ENCODE measurements at regions not wholly inside any gene's neighbourhood (a gene's known extent, or its start where the extent isn't known, plus 50 kb on each side); places are given as distances from the start of the nearest gene placed in this dataset.
"Not testable (repeated sequence)": the region's sequence is repeated elsewhere in the genome, so short reads cannot be mapped to it uniquely, and the experiment has no call there.

GRCh38 chr14:49057838-49058510 is 528.2 kb downstream of the RPS29 start:
- H3K36me3 Mint-ChIP-seq (ENCODE audit: low read depth): no peaks in the 10 kb centered on the region
- H3K27me3 Mint-ChIP-seq (ENCODE audit: low read depth): peaks cover 2% of the 10 kb centered on the region
- CTCF ChIA-PET: no interaction called here
- no peak for DNase-seq
- no peaks in the 10 kb centered on the region for H3K4me1 Mint-ChIP-seq (ENCODE audit: low read depth)
- H3K27ac Mint-ChIP-seq: no peak overlapping the region
- H3K4me3 Mint-ChIP-seq: no peak overlapping the region
- H3K9me3 Mint-ChIP-seq: no peaks in the 10 kb centered on the region
- intact Hi-C loops (cut with micrococcal nuclease): no loop called here

- no peak overlapping the region for H3K27ac Mint-ChIP-seq
- no peaks in the 10 kb centered on the region for H3K4me1 Mint-ChIP-seq (ENCODE audit: low read depth)
- no peak overlapping the region for H3K4me3 Mint-ChIP-seq
- no peaks in the 10 kb centered on the region for H3K36me3 Mint-ChIP-seq (ENCODE audit: low read depth)
- H3K27me3 Mint-ChIP-seq (ENCODE audit: low read depth): peaks cover 3% of the 10 kb centered on the region
- H3K9me3 Mint-ChIP-seq: no peaks in the 10 kb centered on the region
- no peak for DNase-seq
- intact Hi-C loops (cut with micrococcal nuclease): no loop called here
- CTCF ChIA-PET: no interaction called here
Measured at GRCh38 chr14:49056021-49056420, 530.2 kb downstream of the RPS29 start.

GRCh38 chr14:49052521-49052920 is 533.7 kb downstream of the RPS29 start:
- Mint-ChIP-seq H3K27me3 (ENCODE audit: low read depth) (peaks cover 3% of the 10 kb centered on the region), H3K4me1 (ENCODE audit: low read depth) (no peaks in the 10 kb centered on the region), H3K9me3 (peaks cover 2% of the 10 kb centered on the region), H3K4me3 (no peak overlapping the region), H3K27ac (no peak overlapping the region), H3K36me3 (ENCODE audit: low read depth) (no peaks in the 10 kb centered on the region)
- DNase-seq: no peak
- CTCF ChIA-PET: interaction anchor here (0.9 kb wide), 1 partner anchor 17 kb away, joined by 3 read pairs; no protein-coding TSS in a partner anchor
- intact Hi-C loops (cut with micrococcal nuclease): no loop called here

GRCh38 chr14:49051328-49052060 is 534.7 kb downstream of the RPS29 start:
- CTCF ChIA-PET: no interaction called here
- peaks cover 3% of the 10 kb centered on the region for H3K27me3 Mint-ChIP-seq (ENCODE audit: low read depth)
- DNase-seq: no peak
- H3K9me3 Mint-ChIP-seq: peaks cover 2% of the 10 kb centered on the region
- H3K27ac Mint-ChIP-seq: no peak overlapping the region
- intact Hi-C loops (cut with micrococcal nuclease): no loop called here
- H3K4me1 Mint-ChIP-seq (ENCODE audit: low read depth): no peaks in the 10 kb centered on the region
- H3K4me3 Mint-ChIP-seq: no peak overlapping the region
- no peaks in the 10 kb centered on the region for H3K36me3 Mint-ChIP-seq (ENCODE audit: low read depth)

GRCh38 chr14:49050822-49051221 is 535.4 kb downstream of the RPS29 start:
- Mint-ChIP-seq H3K9me3 (peaks cover 2% of the 10 kb centered on the region), H3K4me3 (no peak overlapping the region), H3K4me1 (ENCODE audit: low read depth) (no peaks in the 10 kb centered on the region), H3K27ac (no peak overlapping the region), H3K36me3 (ENCODE audit: low read depth) (no peaks in the 10 kb centered on the region), H3K27me3 (ENCODE audit: low read depth) (peaks cover 3% of the 10 kb centered on the region)
- intact Hi-C loops (cut with micrococcal nuclease): no loop called here
- CTCF ChIA-PET: no interaction called here
- DNase-seq: no peak

- Mint-ChIP-seq H3K36me3 (ENCODE audit: low read depth) (no peaks in the 10 kb centered on the region), H3K4me3 (no peak overlapping the region), H3K9me3 (peaks cover 2% of the 10 kb centered on the region), H3K27ac (no peak overlapping the region), H3K4me1 (ENCODE audit: low read depth) (no peaks in the 10 kb centered on the region), H3K27me3 (ENCODE audit: low read depth) (peaks cover 3% of the 10 kb centered on the region)
- intact Hi-C loops (cut with micrococcal nuclease): no loop called here
- CTCF ChIA-PET: no interaction called here
- no peak for DNase-seq
Measured at GRCh38 chr14:49049711-49050110, 536.5 kb downstream of the RPS29 start.

DNA sequence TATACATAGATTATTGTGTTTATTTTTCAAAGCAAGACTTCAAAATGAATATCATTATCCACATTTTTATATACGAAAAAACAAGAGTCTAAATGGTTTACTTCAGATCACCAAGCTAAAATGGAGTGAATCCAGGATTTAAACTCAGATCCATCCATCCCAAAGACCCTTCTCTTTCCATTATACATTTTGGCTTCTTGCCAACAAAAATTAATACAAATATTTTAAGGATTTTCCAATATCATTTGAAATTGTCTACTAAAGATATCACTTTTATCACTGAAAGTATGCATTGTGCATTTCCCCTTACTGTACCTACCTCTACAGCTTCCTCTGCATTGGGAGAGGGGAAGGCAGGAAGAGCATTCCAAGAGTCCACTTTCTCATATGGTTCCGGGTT is 541.2 kb downstream of the RPS29 start:
- CTCF ChIA-PET: no interaction called here
- DNase-seq: no peak
- Mint-ChIP-seq H3K36me3 (ENCODE audit: low read depth) (no peaks in the 10 kb centered on the region), H3K9me3 (no peaks in the 10 kb centered on the region), H3K4me3 (no peak overlapping the region), H3K4me1 (ENCODE audit: low read depth) (no peaks in the 10 kb centered on the region), H3K27me3 (ENCODE audit: low read depth) (no peaks in the 10 kb centered on the region), H3K27ac (no peak overlapping the region)
- intact Hi-C loops (cut with micrococcal nuclease): loop anchor here (5.0 kb wide), 1 partner anchor 127 kb away; no protein-coding TSS in a partner anchor

DNA sequence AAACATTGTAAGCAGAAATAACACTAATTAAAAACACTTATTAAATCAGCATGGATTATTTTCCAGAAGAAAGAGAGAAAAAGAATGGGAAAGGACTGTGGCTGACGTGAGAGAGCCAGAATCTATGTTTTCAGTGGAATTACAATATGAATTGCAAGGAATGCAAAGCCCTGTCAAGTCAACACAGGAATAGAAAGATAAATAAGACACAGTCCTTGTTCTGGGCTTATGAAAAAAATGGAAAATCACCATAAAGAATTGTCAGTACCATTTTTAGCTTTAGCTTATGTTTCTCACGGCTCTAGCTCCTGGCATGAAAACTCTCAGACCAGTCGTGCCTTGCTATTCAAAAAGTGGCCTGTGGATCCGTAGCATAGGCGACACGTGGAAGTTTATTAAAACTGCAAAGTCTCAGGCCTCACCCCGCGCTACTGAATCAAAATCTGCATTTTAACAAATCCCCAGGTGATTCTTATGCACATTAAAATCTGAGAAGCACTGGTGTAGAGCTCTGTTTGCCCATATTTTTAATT is 549.1 kb downstream of the RPS29 start:
- Mint-ChIP-seq H3K4me1 (ENCODE audit: low read depth) (no peaks in the 10 kb centered on the region), H3K36me3 (ENCODE audit: low read depth) (no peaks in the 10 kb centered on the region), H3K4me3 (no peak overlapping the region), H3K9me3 (no peaks in the 10 kb centered on the region), H3K27ac (no peak overlapping the region), H3K27me3 (ENCODE audit: low read depth) (no peaks in the 10 kb centered on the region)
- CTCF ChIA-PET: no interaction called here
- intact Hi-C loops (cut with micrococcal nuclease): no loop called here
- DNase-seq: no peak

DNA sequence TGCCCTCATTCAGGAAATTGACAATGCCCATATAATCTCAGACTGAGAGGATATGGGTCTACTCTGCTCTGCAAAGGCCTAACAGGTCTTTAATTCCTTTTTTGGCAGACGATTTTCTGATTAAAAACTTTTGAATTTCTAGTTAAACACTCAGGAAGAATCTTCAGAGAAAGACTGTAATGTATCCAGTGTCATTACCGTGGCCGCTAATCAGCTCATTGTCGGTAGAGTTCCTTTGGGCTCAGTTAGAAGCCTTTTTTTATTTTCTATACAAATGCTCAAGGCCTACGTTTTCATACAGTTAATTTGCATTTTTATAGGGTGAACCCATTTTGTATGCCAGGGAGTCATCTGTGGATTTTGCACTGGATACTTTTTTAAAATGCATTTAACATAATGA is 549.9 kb downstream of the RPS29 start:
- no peaks in the 10 kb centered on the region for H3K4me1 Mint-ChIP-seq (ENCODE audit: low read depth)
- no peaks in the 10 kb centered on the region for H3K36me3 Mint-ChIP-seq (ENCODE audit: low read depth)
- intact Hi-C loops (cut with micrococcal nuclease): no loop called here
- CTCF ChIA-PET: interaction anchor here (1.2 kb wide), 1 partner anchor 16 kb away, joined by 3 read pairs; no protein-coding TSS in a partner anchor
- H3K4me3 Mint-ChIP-seq: no peak overlapping the region
- DNase-seq: no peak
- H3K27ac Mint-ChIP-seq: no peak overlapping the region
- H3K27me3 Mint-ChIP-seq (ENCODE audit: low read depth): no peaks in the 10 kb centered on the region
- H3K9me3 Mint-ChIP-seq: no peaks in the 10 kb centered on the region

- H3K27me3 Mint-ChIP-seq (ENCODE audit: low read depth): no peaks in the 10 kb centered on the region
- no peak overlapping the region for H3K4me3 Mint-ChIP-seq
- H3K36me3 Mint-ChIP-seq (ENCODE audit: low read depth): no peaks in the 10 kb centered on the region
- H3K4me1 Mint-ChIP-seq (ENCODE audit: low read depth): no peaks in the 10 kb centered on the region
- no peaks in the 10 kb centered on the region for H3K9me3 Mint-ChIP-seq
- CTCF ChIA-PET: no interaction called here
- H3K27ac Mint-ChIP-seq: no peak overlapping the region
- intact Hi-C loops (cut with micrococcal nuclease): no loop called here
- DNase-seq: no peak
Measured at GRCh38 chr14:49033131-49033530, 553.0 kb downstream of the RPS29 start.

DNA sequence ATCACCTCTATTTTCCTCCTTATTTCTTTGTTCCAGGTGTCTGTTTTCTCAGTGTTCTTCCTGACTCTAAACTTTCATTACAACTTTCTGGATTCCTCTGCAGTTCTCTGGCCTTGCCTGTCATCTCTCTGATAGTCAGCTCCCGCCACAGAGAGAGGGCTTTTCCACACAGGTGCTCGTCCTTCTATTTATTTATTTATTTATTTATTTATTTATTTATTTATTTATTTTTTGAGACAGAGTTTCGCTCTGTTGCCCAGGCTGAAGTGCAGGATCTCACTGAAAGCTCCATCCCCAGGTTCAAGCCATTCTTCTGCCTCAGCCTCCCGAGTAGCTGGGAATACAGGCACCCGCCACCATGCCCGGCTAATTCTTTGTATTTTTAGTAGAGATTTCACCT is 554.5 kb downstream of the RPS29 start:
- DNase-seq; H3K36me3 Mint-ChIP-seq (ENCODE audit: low read depth); H3K9me3 Mint-ChIP-seq; H3K4me3 Mint-ChIP-seq; H3K27ac Mint-ChIP-seq; CTCF ChIA-PET; H3K27me3 Mint-ChIP-seq (ENCODE audit: low read depth); intact Hi-C loops (cut with micrococcal nuclease); H3K4me1 Mint-ChIP-seq (ENCODE audit: low read depth): not testable (repeated sequence)

- Mint-ChIP-seq H3K36me3 (ENCODE audit: low read depth) (no peaks in the 10 kb centered on the region), H3K9me3 (no peaks in the 10 kb centered on the region), H3K27me3 (ENCODE audit: low read depth) (no peaks in the 10 kb centered on the region), H3K4me1 (ENCODE audit: low read depth) (no peaks in the 10 kb centered on the region), H3K27ac (no peak overlapping the region), H3K4me3 (no peak overlapping the region)
- CTCF ChIA-PET: no interaction called here
- no peak for DNase-seq
- intact Hi-C loops (cut with micrococcal nuclease): loop anchor here (2.0 kb wide), 1 partner anchor 137 kb away; no protein-coding TSS in a partner anchor
Measured at GRCh38 chr14:49019467-49020115, 566.6 kb downstream of the RPS29 start.
